Suprapubic skin (tissue), 4 donors: ENCODE measurements at regions not wholly inside any gene's neighbourhood (a gene's known extent, or its start where the extent isn't known, plus 50 kb on each side); places are given as distances from the start of the nearest gene placed in this dataset.
"Not testable (repeated sequence)": the region's sequence is repeated elsewhere in the genome, so short reads cannot be mapped to it uniquely, and the experiment has no call there.

Experiments
- POLR2A ChIP-seq, 2 donors: fragments of 450-650 bp; IDR thresholded peaks; one replicate each; pipeline ENCODE4 v1.6.1; 2017; ENCODE audit warnings: antibody characterized with exemption in 2 of 2, mild to moderate bottlenecking in 2 of 2, moderate library complexity in 2 of 2
- POLR2AphosphoS5 ChIP-seq, 3 donors: sonication (generic); formaldehyde crosslinking; IDR thresholded peaks; one replicate each; pipeline ENCODE4 v1.6.1; 2017; ENCODE audit warnings: antibody characterized with exemption in 3 of 3
- TF ChIP-seq, protein P1 (sequence below), 2 donors: fragments of 200-600 bp in 1 of 2; fragments of 450-650 bp in 1 of 2; sonication (generic) in 1 of 2; IDR thresholded peaks; one replicate each; pipeline ENCODE4 v1.5.1; 2016 to 2019; ENCODE audit warnings: antibody characterized with exemption in 2 of 2, mild to moderate bottlenecking in 1 of 2, moderate library complexity in 1 of 2

- not testable (repeated sequence) for TF ChIP-seq POLR2A, POLR2AphosphoS5 (IDR thresholded peaks at IDR 0.05)
- TF ChIP-seq, protein P1, sequence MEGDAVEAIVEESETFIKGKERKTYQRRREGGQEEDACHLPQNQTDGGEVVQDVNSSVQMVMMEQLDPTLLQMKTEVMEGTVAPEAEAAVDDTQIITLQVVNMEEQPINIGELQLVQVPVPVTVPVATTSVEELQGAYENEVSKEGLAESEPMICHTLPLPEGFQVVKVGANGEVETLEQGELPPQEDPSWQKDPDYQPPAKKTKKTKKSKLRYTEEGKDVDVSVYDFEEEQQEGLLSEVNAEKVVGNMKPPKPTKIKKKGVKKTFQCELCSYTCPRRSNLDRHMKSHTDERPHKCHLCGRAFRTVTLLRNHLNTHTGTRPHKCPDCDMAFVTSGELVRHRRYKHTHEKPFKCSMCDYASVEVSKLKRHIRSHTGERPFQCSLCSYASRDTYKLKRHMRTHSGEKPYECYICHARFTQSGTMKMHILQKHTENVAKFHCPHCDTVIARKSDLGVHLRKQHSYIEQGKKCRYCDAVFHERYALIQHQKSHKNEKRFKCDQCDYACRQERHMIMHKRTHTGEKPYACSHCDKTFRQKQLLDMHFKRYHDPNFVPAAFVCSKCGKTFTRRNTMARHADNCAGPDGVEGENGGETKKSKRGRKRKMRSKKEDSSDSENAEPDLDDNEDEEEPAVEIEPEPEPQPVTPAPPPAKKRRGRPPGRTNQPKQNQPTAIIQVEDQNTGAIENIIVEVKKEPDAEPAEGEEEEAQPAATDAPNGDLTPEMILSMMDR (IDR thresholded peaks at IDR 0.05): not testable (repeated sequence)
Observed at GRCh38 chrX:35221391-35221790, 278.8 kb downstream of the FAM47B start.
